Stimulated activated CD8-positive, alpha-beta memory T cell treated with anti-CD3 and anti-CD28 coated beads, Interleukin-15, amount 100 ng/mL, for 48 hours (primary cell): ENCODE measurements at regions not wholly inside any gene's neighbourhood (a gene's known extent, or its start where the extent isn't known, plus 50 kb on each side); places are given as distances from the start of the nearest gene placed in this dataset.
"Not testable (repeated sequence)": the region's sequence is repeated elsewhere in the genome, so short reads cannot be mapped to it uniquely, and the experiment has no call there.

Experiments used
- DNase-seq, 2 donors: peaks; one replicate each; pipeline ENCODE4 v3.0.0-alpha.2; 2020; ENCODE audit warnings: low read depth in 2 of 2

DNA sequence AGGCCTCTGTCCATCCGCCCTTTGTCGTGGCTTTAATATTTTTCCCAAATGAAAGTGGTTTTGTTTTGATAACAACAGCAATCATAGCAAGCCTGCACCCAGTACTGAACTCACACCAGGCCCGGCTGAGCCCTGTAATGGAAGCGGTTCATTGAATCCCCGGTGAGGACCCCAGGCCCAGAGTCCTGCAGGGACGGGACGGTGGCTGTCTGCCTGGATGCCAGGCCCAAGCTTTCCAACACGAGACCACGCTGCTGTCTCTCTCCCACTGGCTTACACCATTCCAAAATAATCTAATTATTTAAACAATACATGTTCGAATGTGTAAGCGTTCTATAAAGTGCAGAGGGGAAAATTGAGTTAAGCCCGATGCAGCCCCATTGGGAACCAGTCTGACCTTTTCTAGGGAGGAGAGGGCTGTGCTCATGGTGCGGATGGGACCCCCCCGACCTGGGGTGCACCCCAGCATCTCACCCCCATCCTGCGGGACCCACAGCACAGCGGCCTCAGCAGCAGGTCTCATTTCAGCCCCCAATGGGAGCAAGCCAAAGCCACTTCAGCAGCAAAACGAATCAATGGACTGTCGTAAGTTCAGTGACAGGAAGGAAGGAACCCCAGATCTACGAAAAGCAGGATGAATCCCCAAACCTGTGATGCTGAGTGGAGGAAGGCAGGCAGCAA is 1046.9 kb downstream of the BRD1 start:
- no peak for DNase-seq

DNA sequence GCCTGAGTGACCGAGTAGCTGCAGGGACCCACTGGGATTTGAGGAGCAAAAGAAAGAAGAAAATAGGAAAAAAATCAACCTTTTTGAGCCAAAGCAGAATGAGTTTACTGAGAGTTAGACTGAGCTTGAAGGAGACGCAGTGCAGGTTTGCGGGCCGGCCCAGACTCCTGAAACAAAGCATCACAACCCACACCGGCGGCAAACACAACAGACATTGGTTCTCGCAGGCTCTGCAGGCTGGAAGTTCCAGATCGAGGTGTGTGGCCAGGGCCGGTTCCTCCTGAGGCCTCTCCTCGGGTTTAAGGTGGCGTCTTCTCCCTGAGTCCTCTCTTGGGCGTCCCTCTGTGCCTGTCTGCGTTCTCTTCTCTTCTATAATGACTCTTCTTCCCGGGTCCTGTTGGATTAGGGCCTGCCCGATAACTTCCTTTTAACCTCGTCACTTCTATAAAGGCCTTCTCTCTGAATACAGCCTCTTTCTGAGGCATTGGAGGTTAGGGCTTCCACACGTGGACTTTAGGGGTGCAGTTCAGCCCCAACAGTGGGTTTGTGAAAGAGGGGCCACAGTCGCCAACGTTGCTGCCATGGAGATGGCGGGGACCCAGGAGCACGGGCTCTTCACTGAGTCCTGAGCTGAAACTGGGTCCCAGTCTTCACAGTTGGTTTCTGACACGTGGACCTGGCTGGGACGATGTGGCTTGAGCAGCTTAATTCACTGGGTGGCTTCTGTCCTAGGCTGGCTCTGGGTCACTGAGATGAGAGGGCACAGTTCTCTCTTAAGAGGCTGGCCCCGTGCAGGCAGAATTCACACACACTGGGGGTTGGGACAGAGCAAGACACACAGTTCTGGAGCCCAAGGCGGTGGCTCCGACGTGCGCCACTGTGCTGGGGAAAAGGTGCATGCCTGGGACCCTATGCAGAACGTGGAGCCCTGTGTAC is 1047.7 kb downstream of the BRD1 start:
- no peak for DNase-seq

DNA sequence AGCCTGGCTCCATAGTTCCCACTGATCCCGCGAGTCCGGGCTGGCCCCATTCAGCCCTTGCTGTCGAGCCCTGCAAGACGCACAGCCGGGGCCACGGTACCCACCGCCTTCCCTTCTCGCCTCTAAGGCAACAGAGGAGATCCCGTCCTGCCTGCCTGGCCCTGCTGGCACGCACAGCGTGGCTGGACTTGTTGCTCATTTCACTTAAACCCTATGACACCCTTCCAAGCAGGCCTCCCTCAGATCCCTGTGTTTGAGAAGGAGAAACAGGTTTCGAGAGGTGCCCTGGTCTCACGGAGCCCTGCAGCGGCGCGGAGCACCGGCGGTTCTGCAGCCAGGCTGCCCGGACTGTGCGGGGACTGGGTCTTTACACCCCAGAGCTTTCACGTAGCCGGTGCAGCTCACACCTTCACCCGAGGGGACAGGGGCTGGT is 1048.4 kb downstream of the BRD1 start:
- DNase-seq, result no peak

DNA sequence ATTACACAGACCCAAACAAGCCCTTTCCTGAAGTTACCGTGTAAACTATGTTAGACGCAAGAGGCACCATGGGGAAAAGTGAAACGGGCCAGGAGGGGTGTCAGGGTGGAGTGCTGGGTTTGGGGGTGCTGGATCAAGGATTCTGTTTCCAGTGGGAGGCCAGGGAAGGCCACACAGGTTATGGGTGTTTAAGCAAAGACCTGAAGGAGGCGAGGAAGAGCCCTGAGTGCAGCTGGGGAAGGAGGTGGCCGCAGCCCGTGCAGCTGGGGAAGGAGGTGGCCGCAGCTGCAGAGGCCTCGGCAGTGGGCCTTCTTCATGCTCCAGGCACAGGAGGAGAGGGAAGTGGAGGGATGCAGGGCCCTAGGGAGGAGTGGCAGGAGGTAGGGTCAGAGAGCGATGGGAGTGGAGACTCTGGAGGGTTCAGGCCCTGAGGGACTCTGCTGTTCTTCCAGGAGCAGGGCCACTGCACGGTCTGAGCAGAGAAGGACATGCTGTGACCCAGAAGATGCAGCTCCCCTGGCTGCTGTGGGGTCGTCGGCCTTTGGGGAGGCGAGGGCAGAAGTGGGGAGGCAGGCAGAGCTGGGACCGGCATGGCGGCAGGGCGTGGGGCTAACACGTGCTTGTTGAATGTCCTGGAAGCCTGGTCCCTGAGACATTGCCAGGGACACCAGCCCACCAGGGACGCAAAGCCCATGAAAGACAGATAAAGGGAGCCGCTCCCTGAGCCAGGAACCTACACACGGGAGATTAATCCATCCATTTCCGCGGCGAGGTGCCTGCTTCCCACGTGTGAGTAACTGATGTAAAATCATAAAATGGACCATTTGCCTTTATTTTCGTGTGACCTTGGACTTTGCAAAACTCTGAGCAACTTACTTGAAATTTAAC is 1049.1 kb downstream of the BRD1 start:
- DNase-seq, result no peak

DNA sequence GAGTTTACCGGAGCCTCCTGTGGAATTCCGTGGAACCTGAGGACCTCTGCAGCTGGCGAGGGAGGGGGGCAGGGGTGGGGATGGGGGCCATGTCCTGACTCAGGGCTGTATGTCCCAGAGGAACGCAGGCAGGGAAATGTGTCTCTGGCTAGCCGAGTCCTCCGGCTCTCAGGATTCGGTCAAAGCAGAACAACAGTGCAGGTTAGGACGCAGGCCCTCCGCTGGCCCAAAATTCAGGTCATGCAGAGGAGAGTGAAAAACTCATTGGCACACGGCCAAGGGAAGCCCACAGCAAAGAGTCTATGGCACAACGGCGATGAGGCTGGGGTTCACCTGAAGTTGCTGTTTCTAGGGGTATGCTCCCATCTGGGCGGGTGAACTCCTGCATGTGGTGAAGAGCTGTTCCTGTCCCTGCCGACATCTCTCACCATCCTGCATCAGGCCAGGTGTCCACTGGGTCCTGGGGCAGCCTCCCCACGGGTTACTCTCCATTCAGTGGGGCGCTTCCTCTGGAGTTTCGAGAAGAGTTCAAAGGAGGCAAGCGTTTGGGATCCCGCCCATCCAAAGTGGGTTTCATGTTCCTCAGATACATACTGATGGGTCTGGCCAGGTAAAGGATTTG is 1055.3 kb downstream of the BRD1 start:
- no peak for DNase-seq

DNA sequence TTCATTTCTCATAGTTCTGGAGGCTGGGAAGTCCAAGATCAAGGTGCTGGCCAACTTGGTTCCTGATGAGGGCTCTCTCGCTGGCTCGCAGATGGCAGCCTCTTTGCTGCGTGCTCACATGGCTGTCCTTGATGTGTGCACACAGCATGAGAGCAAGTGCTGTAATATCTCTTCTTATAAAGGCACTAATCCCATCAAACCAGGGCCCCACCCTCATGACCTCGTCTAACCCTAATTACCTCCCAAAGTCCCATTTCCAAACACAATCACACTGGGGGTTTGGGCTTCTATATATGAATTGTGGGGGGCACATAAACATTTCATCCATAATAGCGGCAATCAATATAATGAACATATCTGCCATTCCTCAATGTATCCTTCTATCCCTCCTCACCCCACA is 1062.1 kb downstream of the BRD1 start:
- DNase-seq, result no peak

DNA sequence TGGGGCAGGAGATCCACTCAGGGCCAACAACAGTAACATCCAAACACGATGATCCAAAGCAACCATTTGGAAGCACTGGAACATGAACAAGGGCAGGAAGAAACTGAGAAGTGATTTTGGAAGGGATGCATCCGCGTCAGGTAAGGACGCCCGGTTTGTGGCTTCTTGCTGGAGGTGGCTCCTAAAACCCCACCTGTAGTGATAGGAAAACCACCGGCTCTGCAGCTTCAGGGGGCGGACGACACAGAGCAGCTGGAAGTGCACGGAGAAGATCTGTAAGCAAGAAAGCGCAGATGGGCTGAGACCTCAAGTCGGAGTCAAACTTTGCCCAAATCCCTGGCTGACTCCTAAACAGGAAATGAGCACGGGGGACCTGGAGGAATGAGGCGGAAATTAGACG is 1066.1 kb downstream of the BRD1 start:
- DNase-seq, result no peak

DNA sequence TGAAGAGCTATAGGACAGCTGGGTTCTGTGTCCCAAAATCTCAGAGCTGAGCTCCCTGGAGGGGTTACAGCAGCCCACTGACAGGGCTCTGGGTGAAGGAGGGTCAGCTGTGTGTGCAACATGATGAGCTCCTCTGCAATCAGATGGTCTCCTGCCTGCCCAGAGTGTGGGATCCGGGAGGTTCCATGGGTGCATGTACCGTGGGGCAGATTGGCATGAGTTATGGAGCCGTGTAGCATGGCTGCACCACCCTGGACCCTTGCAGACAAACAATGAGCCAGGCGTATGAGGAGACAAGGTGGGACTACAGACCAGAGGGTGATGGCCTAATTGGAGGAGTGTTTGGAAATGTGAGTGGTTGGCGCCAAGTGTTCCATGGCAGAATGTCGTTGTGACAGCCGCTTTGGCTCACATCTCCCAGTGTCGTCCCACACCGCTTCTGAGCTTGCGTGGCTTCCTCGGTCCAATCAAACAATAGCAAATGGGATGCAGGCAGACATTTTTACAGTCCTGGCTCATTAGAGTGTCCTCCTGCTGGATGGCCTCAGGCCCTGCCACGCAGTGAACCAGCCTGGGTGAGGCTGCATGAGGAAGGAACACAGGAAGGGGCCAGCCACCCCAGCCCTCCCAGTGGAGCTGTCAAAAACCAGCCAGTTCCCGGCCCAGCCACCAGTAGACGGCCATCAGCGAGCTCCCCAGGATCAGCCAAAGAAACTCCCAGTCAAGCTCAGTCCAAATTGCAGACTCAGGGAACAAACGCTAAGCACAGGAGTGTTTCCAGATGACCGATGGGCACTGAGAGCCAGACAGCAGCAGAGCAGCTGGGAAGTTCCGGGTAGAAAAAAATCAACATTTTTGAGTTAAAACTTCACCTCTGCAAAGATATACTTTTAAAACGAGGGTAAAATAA is 1066.9 kb downstream of the BRD1 start:
- DNase-seq, result no peak

DNA sequence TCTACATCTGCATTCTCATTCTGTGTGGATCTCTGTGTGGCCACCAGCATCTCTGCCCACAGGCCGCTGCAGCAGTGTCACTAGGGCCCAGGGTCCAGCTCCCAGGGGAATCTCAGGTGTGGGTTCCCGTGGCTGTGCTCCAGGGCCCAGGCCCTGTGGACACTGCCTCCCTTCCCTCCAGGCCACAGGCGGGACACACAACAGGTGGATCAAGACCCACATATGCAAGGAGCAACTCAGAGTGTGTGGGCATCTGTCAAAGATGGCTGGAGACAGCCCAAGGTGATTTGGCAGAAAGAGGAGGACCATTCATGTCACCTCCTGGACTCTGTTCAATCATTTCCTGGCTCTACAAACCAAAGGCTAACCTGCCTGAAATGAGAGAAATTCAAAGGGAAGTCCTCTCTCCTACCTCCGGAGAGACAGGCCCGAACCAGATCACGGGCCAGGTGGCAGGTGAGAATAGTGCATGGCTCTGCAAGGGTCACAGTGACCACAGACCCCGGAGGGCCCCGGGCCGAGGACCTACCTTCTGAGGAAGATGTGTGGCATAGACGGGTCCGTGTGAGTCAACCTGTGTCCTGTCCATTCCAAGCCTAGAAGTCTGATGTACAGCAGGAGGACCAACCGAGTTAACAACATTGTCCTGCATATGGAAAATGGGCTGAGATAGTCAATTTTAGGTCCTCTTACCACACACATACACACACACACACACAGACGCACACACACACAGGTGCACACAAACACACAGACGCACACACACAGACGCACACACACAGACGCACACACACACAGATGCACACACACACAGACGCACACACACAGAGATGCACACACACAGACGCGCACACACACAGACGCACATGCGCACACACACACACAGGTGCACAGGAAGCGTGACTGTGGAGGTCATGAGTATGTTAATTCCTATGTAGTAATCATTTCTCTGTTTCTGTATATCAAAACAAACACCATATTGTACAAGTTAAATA is 1068.5 kb downstream of the BRD1 start:
- DNase-seq, result no peak

DNA sequence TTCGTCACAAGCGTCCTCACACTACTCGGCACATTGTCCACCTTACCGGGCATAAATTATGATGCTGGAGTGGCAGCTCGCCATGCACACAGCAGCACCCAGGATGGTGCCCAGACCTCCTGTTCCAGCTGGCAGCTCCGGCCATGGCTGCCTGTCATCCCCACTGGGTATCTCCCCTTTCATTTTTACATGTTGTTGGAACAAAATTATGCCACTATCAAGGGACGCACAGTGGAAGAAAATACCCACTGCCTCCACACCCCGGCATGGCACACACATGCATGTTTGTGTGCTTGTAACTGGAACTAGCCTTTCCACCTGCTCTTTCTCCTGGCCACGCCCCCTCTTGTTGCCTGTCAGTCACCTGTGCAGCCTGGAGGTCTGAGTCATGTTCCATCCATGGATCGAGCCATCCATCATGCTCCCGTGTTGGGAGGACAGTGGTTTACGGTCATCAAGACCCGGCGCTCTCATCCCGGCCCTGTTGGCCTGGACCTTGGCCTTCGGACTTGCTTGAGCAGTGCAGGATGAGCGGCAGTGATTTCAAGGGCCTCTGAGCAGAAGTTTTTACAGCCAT is 1069.6 kb downstream of the BRD1 start:
- no peak for DNase-seq

DNA sequence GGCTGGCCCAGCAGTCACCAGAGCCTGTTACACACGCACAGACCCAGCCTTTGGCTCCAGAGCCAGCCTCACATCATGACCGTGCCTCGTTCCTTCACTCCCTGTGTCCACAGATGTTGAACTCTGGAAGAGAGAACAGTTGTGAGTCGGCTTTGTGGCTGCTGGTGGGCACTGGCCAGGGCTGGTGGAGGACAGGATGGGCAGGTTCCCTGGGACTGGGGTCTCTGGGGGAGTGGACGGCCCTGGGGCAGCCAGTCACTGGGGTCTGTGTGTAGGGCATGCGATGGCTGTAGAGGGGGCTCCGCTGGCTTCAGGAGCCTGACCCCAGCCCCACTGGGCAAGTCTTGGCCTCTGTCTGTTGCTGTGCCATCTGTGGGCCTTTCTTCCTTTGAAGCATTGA is 1070.1 kb downstream of the BRD1 start:
- DNase-seq, result no peak

DNA sequence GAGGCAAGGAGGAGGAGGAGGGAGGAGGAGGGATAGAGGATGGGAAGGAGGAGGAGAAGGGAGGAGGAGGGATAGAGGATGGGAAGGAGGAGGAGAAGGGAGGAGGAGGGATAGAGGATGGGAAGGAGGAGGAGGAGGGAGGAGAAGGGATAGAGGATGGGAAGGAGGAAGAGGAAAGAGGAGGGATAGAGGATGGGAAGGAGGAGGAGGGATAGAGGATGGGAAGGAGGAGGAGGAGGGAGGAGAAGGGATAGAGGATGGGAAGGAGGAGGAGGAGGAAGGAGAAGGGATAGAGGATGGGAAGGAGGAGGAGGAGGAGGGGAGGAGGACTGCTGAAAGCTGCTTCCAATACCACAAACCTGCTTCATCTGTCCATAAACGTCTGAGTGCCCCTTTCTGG is 1070.5 kb downstream of the BRD1 start:
- DNase-seq, result not testable (repeated sequence)

DNA sequence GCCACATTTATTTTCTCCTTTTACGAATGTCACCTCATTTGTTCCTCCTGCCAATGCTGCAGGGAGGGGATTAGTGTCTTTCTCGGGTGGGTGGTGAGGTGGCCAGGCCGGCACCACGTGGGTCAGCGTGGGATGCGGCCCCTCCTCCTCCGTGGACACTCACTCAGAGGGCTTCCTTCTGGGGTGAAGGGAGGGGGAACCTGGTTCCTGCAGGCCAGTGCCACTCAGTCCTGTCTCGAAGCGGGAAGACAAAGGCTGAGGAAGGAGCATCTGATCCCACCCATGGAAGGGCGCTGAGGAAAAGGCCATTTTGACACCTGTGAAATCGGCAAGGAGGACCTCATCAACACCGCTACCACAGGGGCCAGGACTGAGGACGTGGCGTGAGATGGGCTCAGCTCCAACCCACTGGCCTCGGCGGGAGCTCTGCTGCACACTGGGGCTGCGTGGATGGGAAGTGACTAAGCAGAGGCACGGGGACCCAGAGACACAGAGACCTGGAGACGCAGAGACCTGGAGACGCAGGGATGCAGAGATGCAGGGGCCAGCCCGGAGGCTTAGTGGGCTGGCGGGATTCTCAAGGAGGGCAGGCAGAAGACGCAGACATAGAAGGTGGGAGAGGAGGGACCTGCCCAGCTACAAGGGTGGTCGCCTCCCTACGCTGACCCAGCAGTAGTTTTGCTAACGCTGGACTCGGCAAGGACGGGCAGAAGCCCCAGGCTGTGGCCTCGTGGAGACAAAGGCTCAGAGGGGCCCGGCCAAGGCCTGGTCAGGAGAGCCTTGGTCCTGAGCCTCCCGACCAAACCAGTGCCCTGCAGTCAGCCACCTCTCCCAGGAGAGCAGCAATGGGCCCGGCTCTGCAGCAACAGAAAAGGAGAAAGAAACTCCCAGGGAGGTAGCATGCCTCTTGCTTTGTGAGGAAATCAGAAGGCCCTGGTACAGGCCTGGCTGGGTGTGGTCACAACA is 1071.2 kb downstream of the BRD1 start:
- DNase-seq, result no peak

DNA sequence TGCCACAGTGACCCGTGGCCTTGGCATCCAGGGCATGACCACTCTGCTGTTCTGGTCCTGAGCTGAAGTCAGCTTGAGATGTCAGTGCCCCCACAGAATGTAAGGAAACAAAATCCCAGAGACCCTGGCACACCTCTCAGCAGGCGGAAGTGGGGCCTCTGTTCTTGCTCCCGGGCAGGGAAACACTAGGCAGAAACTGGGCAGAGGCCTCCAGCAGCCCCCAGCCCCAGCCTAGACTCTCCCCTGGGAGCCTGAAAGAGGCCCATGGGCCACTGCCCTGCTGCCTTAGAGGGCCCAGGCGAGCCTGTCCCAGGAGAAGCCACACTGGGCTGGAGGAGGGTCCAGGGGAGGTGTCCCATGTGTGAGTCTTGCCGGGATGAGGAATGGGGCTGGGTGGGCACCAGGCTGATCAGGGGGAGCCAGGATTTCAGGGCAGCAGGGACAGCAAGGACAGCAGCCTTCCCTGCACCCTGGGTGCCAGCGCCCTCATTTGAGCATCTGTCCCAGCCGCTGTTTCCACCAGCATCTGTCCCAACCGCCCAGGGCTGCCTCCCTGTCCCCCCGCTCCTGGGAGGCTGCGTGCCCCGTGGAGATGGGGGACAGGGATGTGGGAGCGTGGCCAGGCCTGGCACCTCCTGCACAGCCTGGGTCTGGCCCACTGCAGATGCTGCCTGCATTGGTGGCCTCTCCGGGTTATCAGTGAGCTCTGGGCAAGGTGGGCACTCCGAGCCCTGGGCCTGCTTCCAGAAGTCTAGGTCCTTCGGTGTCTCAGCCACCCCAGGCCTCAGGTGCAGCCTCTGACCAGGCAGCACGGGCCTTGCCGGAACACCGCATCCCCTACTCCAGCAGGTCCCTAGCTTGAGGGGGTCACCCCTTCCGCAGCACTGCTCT is 1072.4 kb downstream of the BRD1 start:
- no peak for DNase-seq

DNA sequence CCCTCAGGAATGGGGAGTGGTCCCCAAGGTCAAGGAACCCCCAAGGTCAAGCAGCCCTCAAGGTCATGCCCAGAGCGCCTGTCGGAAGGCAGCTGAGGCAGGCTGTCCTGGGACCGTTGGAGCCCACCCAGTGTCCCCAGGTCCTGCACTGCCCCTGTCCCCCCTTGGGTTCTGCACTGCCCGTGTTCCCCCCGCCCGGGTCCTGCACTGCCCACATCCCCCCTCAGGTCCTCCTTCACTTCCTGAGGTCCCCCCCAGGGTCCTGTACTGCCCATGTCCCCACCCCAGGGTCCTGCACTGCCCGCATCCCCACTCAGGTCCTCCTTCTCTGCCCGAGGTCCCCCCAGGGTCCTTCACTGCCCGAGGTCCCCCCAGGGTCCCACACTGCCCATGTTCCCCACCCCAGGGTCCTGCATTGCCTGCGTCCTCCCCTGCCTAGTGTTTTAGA is 1073.0 kb downstream of the BRD1 start:
- no peak for DNase-seq

DNA sequence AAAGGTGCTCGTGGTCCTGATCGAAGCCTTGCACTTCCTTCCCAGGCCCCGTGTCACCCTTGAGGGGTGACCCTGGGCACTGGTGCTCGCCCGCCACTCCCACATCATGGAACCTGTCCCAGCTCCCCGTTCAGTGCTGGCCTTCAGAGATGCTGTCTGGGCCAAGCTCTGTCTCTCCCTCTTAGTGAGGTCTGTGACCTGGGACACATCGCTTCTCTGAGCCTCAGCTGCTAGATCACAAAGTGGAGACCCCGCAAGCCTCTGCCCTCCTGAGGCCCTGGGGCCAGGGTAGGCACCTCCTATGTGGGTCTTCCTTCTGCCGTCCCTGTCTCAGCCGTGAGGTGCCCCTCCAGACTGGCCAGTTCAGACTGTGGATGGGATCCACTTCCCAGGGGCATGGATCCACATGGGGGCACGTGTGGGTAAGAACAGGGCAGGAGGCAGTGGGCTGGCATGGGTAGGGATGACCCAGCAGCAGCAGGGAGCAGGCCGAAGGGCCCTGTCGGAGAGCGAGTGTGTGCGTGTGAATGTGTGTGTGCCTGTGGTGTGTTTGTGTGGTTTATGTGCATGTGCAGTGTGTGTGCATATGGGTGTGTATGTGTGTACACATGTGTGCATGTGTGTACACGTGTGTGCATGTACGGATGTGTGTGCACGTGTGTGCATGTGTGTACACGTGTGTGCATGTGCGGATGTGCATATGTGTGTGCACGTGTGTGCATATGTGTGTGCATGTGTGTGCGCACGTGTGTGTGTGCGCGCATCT is 1073.7 kb downstream of the BRD1 start:
- no peak for DNase-seq
